Activated T-cell treated with anti-CD3 and anti-CD28 coated beads, Interleukin-2, amount 50 U/mL, for 72 hours (primary cell): ENCODE measurements at regions not wholly inside any gene's neighbourhood (a gene's known extent, or its start where the extent isn't known, plus 50 kb on each side); places are given as distances from the start of the nearest gene placed in this dataset.

ENCODE experiments used
- ATAC-seq, 2 donors: fragments of 150-1000 bp; cut with Tn5 transposase; replicated peaks in 1 of 2; 2 replicates each; pipeline ENCODE4 v1.10.0; 2021; ENCODE audit warnings: moderate library complexity in 2 of 2, mild to moderate bottlenecking in 1 of 2
- DNase-seq, 2 donors: peaks; one replicate each; pipeline ENCODE4 v3.0.0; 2021 to 2022; ENCODE audit warnings: mixed read lengths in 1 of 2
- H3K27ac Mint-ChIP-seq: one replicate; pipeline ENCODE4 v1.8.0; 2022; ENCODE audit warnings: mild to moderate bottlenecking, moderate library complexity, mixed read lengths
- H3K27me3 Mint-ChIP-seq: one replicate; pipeline ENCODE4 v1.8.0; 2022; ENCODE audit warnings: low read depth, mixed read lengths
- H3K36me3 Mint-ChIP-seq, 2 donors: one replicate each; pipeline ENCODE4 v1.8.0; 2022; ENCODE audit warnings: mixed read lengths in 2 of 2, mild to moderate bottlenecking in 1 of 2; ENCODE audit not compliant: insufficient read depth in 2 of 2
- H3K4me1 Mint-ChIP-seq: one replicate; pipeline ENCODE4 v1.8.0; 2022; ENCODE audit warnings: low read depth, mixed read lengths
- H3K4me3 Mint-ChIP-seq, 2 donors: one replicate each; pipeline ENCODE4 v1.8.0; 2022; ENCODE audit warnings: mild to moderate bottlenecking in 2 of 2, mixed read lengths in 2 of 2, moderate library complexity in 2 of 2
- H3K9me3 Mint-ChIP-seq, 2 donors: one replicate each; pipeline ENCODE4 v1.8.0; 2022; ENCODE audit warnings: mixed read lengths in 2 of 2

DNA sequence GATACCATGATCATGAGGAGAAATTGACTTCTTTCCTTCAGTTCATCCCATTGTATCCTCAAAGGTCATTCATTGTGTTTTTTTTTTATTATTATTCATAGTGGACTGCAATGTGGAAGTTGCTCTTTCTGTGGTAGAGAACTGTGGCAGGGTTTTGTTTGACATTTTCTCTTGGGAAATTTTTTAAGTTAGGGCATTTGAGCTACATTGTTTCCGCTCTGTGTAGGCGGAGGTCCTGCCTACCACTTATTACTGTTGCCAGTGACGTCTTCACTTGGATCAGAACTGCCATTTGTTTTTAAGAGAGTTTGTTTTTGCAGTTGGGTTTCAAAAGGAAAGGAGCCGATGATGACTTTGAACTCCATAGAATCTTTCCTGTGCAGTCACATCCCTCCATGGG lies 287.4 kb upstream of the FMN2 start:
- H3K4me1 Mint-ChIP-seq = peaks cover 14% of the 10 kb centered on the region
- H3K27me3 Mint-ChIP-seq = no peaks in the 10 kb centered on the region
- DNase-seq (no peak), ATAC-seq (no peak)
- H3K36me3 Mint-ChIP-seq = no peaks in the 10 kb centered on the region
- H3K4me3 Mint-ChIP-seq = no peak overlapping the region
- no peak overlapping the region for H3K27ac Mint-ChIP-seq
- no peaks in the 10 kb centered on the region for H3K9me3 Mint-ChIP-seq

DNA sequence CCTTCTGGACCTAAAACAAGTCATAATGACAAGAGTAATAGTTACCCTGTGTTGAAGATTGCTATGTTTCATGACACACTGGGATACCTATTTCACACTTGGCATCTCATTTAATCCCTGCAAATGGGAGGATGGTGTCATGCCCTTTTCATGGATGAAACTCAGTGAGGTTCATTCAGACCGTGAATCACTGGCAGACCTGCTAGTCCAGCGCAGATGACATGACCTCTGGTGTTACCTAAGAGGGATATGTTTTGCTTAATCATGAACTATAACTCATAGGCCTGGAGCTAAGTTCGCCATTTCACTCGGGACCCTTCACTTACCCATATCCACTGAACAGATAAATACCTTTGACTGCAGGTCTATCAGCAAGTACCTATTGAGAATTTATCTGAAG lies 286.6 kb upstream of the FMN2 start:
- peaks cover 20% of the 10 kb centered on the region for H3K4me1 Mint-ChIP-seq
- H3K27ac Mint-ChIP-seq = no peak overlapping the region
- no peaks in the 10 kb centered on the region for H3K36me3 Mint-ChIP-seq
- no peaks in the 10 kb centered on the region for H3K9me3 Mint-ChIP-seq
- no peak overlapping the region for H3K4me3 Mint-ChIP-seq
- no peaks in the 10 kb centered on the region for H3K27me3 Mint-ChIP-seq
- ATAC-seq = no peak
- no peak for DNase-seq

DNA sequence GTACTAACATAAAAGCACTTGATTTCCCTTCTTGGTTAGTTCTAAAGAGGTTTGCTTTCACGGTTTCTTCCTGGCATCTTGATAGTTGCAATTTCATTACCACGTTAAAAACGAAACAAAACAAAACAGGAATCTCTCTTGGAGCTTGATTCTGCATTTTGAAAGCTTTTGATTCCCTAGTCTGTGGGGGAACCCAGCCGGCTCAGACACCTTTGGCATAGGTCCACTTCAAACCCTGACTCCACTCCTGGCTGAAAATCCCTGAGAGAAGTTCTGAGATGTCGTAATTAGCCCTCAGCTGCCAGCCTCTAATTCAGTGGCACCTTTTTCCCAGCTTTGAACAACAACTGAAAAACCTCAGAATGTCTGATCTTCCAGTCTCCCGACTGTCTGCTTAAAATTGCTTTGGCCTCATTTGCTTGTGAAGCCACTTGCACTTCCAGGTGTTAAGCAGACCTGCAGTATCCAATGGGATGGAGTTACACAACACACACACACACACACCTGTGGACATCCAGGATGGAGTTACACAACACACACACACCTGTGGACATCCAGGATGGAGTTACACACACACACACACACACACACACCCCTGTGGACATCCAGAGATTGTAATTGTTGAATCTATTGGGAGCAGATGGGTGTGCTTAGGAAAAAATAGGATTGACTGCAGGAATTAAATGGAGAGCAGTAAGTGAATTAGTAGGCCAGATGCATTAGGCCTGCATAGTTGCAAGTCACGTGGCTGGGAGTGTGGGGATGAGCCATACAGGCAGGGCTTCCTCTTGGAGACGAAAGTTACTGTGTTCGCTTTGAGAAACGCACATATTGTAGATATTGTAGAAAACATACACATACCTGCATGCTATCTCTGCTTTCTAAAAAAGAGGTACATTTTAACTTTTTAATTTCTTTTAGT lies 285.6 kb upstream of the FMN2 start:
- Mint-ChIP-seq H3K36me3 (no peaks in the 10 kb centered on the region), H3K27ac (no peak overlapping the region), H3K27me3 (no peaks in the 10 kb centered on the region), H3K4me1 (peaks cover 25% of the 10 kb centered on the region), H3K4me3 (peak overlapping the region in 1 of 2 donors; percentile 57), H3K9me3 (no peaks in the 10 kb centered on the region)
- ATAC-seq = no peak
- no peak for DNase-seq

DNA sequence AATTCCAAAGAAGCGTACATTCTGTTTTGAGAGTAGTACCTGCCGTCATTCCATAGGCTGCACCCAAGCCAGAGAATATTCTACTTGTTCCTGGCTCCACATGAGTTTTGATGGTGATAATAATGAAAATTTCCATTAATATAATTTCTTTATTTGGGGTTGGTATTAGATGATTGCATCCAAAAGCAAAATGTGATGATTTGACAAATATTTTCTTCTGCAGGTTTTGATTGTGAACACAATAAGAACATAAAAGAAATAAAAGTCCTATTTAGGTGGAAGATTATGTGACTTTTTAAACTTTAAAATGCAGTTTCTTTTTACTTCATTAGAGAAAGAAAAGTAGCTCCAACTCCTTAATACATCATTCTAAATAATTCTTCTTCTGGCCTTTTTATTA lies 284.8 kb upstream of the FMN2 start:
- no peak for ATAC-seq
- Mint-ChIP-seq H3K4me3 (no peak overlapping the region), H3K4me1 (peaks cover 33% of the 10 kb centered on the region), H3K9me3 (no peaks in the 10 kb centered on the region), H3K27me3 (no peaks in the 10 kb centered on the region), H3K27ac (no peak overlapping the region), H3K36me3 (no peaks in the 10 kb centered on the region)
- no peak for DNase-seq

DNA sequence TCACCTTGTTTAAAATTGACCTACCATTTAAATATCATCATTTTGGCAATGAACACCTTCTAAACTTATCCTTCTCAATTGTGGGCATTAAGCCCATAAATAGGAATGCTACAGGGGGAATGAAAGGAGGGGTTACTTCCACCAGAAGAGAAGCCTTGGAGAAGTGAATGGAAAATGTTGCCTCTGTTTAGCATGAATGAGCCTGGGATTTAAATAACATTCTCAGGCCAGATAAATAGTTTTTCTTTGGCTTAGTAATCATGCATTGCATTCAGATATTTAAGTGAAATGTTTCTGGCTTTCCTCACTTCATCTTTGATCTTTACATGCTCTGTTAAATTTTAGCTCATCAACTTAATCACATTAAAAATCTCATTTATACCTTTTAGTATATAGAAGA lies 284.3 kb upstream of the FMN2 start:
- H3K4me1 Mint-ChIP-seq = peaks cover 38% of the 10 kb centered on the region
- no peak for DNase-seq
- no peaks in the 10 kb centered on the region for H3K9me3 Mint-ChIP-seq

DNA sequence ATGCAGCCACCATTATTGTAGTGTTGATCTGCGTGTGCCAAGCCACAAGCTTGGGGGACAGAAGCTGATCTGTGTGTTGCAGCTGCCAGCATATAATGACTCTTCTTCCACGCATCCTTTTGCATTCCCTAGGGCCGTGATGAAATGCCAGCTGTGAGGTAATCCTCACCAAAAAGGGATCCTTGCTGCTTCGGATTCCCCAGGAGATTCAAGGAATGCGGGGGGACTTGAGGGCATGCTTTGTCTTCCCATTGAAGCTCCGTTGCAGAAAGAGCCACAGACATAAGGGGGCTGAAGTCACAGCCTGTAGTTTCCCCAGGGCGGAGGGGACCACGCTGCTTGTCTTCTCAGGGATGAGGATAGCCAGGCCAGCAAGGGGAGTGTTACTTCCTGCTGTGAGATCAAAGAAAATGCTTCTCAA lies 281.6 kb upstream of the FMN2 start:
- Mint-ChIP-seq H3K27ac (no peak overlapping the region), H3K4me1 (peaks cover 49% of the 10 kb centered on the region), H3K36me3 (no peaks in the 10 kb centered on the region), H3K9me3 (no peaks in the 10 kb centered on the region), H3K27me3 (no peaks in the 10 kb centered on the region), H3K4me3 (no peak overlapping the region)
- DNase-seq = no peak
- no peak for ATAC-seq

More for the DNA sequence above, 284.3 kb upstream of the FMN2 start:
- no peaks in the 10 kb centered on the region for H3K36me3 Mint-ChIP-seq
- ATAC-seq = no peak
- no peak overlapping the region for H3K4me3 Mint-ChIP-seq
- H3K27me3 Mint-ChIP-seq = no peaks in the 10 kb centered on the region
- H3K27ac Mint-ChIP-seq = no peak overlapping the region

DNA sequence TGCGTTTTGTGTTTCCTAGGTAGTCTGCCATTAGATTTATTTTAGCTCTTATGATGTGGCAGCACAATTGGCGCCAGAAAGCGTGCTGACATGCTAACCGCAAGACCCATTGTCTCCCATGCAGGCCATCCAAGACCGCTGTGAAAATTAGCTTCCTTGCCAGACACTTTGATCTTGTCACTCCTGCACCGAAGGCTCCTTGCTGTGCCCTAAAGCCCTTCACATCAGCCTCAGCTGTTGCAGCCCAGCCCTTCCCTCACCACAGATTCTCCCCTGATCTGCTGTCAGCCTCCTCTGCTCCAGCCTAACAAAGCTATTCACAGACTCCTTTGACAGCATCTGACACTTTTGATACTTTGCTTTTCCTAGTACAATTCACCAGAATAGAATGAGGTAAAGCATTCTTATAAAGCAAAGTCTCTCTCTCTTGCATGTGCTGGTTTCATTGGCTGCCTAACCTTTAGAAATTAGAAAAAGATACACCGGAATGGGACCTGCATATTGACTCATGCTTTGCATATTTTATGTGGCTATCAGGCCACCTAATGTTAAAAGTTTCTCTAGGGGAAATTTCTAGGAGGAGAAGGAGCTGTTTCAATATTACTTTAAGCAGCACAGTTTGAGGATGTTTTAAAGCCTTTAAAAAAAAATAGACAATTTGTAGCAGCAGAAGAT lies 280.3 kb upstream of the FMN2 start:
- DNase-seq (peak; percentile 9 to 16), ATAC-seq (peak; percentile 32 to 53)
- no peaks in the 10 kb centered on the region for H3K36me3 Mint-ChIP-seq
- peaks cover 54% of the 10 kb centered on the region for H3K4me1 Mint-ChIP-seq
- no peak overlapping the region for H3K27ac Mint-ChIP-seq
- H3K9me3 Mint-ChIP-seq = no peaks in the 10 kb centered on the region
- H3K4me3 Mint-ChIP-seq = peak overlapping the region; percentile 43 to 80
- H3K27me3 Mint-ChIP-seq = no peaks in the 10 kb centered on the region

DNA sequence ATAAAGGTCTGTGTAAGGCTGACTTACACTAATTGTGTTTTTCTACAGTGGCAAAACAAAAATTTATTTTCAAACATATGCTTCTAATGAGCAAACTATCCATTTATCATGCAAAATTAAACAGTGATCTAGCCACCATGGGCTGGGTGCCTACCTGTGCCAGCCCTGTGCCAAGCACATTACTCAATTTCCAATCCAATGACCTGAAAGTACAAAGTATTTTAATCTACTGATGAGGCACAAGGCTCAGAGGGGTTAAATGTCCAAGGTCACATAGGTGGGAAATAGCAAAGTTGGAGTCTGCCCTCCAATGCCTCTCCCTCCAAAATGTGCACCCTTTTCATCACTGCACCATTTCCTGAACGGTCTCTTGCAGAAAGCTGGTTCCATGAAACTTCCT lies 279.1 kb upstream of the FMN2 start:
- no peaks in the 10 kb centered on the region for H3K9me3 Mint-ChIP-seq
- H3K27ac Mint-ChIP-seq = no peak overlapping the region
- DNase-seq (no peak), ATAC-seq (no peak)
- no peak overlapping the region for H3K4me3 Mint-ChIP-seq
- H3K4me1 Mint-ChIP-seq = peaks cover 64% of the 10 kb centered on the region
- H3K27me3 Mint-ChIP-seq = no peaks in the 10 kb centered on the region
- no peaks in the 10 kb centered on the region for H3K36me3 Mint-ChIP-seq

DNA sequence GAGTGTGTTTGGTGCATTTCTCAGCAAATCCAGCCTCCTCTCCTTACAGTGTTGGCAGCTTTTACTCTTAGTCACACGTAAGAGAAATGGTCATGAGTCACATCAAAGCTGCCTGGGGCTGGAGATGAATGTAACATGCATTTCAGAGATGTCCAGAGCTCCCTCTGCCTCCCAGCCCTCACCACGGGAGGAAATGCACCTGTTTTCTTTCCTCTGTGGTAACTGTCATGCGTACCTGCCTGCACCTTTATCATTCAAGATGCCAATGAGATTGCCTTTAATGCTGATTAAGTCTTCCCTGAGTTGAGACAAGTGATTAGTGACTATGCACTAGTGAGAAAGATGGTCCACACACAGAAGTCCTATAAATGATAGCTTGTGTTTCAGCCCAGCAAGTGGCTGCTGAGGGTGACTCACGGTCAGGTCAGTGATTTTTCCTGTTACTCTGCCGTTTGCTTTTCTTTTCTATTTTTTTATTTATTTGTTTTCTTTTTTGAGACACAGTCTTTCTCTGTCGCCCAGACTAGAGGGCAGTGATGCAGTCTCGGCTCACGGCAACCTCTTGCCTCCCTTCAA lies 277.3 kb upstream of the FMN2 start:
- Mint-ChIP-seq H3K4me3 (peak overlapping the region; percentile 62 to 69), H3K27ac (no peak overlapping the region), H3K36me3 (no peaks in the 10 kb centered on the region), H3K9me3 (no peaks in the 10 kb centered on the region), H3K27me3 (no peaks in the 10 kb centered on the region), H3K4me1 (peaks cover 69% of the 10 kb centered on the region)
- DNase-seq (peak; percentile 60 to 67), ATAC-seq (peak; percentile 92 to 93)

DNA sequence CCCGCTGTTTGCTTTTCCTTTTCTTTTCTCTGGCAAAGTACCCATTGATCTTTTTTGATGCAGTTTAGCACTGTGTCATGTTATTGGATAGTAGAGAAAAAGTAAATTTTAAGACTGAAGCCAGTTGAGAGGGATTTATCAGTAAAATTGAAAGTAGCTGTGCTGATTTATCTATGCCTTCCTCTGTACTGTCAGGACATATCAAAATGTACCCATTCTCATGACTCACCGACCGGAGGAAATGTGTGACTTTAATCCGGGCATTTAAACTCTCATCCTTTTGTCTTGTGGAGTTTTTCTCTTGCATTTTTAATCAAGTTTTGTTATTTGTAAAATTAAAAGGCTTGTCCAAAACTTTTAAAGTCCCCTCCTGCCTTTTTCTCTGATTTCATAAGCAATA lies 276.6 kb upstream of the FMN2 start:
- no peaks in the 10 kb centered on the region for H3K9me3 Mint-ChIP-seq
- peak; percentile 22 to 54 for ATAC-seq
- no peaks in the 10 kb centered on the region for H3K27me3 Mint-ChIP-seq
- no peaks in the 10 kb centered on the region for H3K36me3 Mint-ChIP-seq
- peak in 1 of 2 donors; percentile 15 for DNase-seq
- H3K4me3 Mint-ChIP-seq = peak overlapping the region; percentile 62 to 69
- peaks cover 63% of the 10 kb centered on the region for H3K4me1 Mint-ChIP-seq
- peak overlapping the region; percentile 44 for H3K27ac Mint-ChIP-seq

DNA sequence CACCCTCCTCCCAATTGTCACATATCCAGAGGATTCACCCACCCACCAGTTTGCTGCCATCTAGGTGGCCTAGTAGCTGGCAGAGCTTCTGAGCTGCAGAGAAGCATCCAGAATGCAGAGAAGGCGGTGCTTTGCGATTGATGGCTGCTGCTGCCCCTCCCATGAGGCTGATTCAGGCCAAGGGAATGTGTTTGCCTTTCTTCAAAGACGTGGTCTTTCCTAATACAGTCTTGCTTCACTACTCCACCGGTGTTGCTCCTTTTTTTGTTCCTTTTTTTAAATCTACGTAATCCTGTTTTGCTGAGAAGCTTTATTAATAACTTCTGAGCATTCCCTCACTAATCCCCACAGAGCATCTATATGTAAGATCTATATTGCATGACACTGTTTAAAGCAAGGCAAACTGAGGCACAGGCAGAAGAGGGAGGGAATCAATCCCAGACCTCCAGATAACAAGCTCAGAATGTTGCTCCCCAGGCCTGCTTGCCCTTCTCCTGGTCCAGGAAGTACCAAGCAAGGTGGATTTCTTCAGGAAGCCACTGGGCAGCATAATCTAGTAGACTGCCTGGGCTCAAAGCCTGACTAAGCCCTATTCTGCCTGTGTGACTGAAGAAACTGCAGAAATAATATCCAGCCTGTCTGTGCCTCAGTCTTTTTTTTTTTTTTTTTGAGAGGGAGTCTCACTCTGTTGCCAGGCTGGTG lies 275.5 kb upstream of the FMN2 start:
- ATAC-seq = no peak
- Mint-ChIP-seq H3K27me3 (no peaks in the 10 kb centered on the region), H3K4me3 (peak overlapping the region in 1 of 2 donors; percentile 17), H3K36me3 (no peaks in the 10 kb centered on the region), H3K4me1 (peaks cover 57% of the 10 kb centered on the region), H3K9me3 (no peaks in the 10 kb centered on the region), H3K27ac (no peak overlapping the region)
- DNase-seq = no peak

DNA sequence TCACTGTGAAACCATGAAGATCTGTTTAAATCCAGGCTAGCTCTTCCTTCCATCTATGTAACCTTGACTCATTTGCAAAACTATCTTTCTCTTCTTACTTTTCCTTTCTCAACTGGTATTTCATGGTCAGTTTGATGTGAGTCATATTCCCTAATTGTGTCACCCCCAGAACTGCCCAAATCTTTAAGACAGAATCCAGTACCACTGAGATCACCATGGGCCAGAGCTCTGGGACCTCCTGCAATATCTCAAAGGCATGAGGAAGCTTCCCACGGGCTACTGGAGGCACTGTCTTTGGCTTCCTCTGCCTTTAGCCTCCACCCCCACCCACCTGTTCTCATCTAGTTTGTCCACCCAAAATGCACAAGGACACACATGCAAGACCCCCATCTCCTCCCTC lies 274.4 kb upstream of the FMN2 start:
- ATAC-seq (peak in 1 of 2 donors; percentile 10), DNase-seq (no peak)
- Mint-ChIP-seq H3K27ac (no peak overlapping the region), H3K4me3 (no peak overlapping the region), H3K4me1 (peaks cover 46% of the 10 kb centered on the region), H3K36me3 (no peaks in the 10 kb centered on the region), H3K27me3 (no peaks in the 10 kb centered on the region), H3K9me3 (no peaks in the 10 kb centered on the region)

DNA sequence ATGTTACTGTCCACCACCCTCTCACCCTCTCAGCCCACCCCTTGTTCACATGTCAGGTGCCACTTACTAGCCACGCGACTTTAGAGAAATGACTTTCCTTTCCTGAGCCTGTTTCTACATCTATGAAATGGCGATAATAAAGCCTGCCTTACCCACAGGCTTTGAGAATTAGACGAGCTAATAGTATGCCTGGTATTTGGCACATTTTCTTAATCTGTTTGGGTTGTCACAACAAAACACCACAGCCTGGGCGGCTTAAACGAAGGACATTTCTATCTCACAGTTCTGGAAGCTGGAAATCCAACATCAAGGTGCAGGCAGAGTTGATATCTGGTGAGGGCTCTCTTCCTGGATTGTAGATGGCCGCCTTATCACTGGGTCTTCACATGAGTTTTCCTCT lies 273.9 kb upstream of the FMN2 start:
- Mint-ChIP-seq H3K27ac (no peak overlapping the region), H3K36me3 (no peaks in the 10 kb centered on the region), H3K4me3 (no peak overlapping the region), H3K9me3 (no peaks in the 10 kb centered on the region), H3K27me3 (no peaks in the 10 kb centered on the region), H3K4me1 (peaks cover 41% of the 10 kb centered on the region)
- ATAC-seq (no peak), DNase-seq (no peak)
